ENCODE measurements at regions not wholly inside any gene's neighbourhood (a gene's known extent, or its start where the extent isn't known, plus 50 kb on each side); places are given as distances from the start of the nearest gene placed in this dataset.
A peak's percentile ranks its signal among the peaks of the same experiment; 100 is the strongest.

DNA sequence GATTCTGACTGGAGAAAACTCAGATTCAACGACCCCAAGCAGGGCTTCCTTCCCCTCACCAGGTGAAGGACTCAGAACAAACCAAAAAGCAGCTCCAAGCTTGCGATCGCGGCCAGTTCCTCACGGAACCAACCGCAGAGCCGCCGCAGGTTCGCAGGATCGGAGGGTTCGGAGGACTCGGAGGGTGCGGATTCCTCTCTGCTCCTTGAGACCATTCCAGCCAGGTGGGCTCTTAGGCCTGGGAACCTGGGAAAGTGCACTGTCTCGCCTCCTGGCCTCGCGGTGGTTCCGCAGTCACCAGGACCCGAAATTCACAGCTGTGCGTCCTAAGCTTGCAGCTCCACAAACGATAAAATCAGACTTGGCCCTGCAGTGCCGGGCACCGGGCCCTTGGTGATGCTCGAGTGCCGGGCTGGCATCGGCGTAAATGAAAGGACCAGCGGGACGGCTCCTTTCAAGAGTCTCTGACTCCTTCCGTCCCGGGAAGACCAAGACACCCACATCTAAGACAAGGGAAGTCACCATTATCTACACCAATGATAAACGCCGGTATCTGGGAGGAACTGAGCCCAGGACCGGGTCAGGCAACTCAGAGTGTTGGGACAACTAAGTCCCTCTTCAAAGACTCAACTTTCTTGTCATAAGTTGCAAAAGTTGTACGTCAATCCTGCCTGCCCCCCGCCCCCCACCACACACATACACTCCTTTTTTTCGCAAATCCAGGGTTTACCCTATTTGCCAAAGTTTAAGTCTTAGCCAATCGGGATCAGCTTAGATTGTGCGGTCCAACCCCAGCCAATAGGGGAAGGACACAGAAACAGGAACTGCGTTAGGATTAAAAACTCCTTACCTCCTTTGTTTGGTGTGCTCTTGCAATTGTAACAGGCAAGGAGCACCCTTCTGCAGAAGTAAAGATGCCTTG lies 69.8 kb upstream of the PRSS16 start:
- TF ChIP-seq RCOR1 (IDR thresholded peaks at IDR 0.05; ENCODE audit: insufficient replicate concordance, low read length) (no peak), RAD21 (IDR thresholded peaks at IDR 0.05; ENCODE audit: low read length) (peak; percentile 55), MXI1 (IDR thresholded peaks at IDR 0.05; ENCODE audit: borderline replicate concordance, low read depth, low read length) (no peak), NFE2L2 (IDR thresholded peaks at IDR 0.05; ENCODE audit: low read depth, low read length) (no peak), POLR2A (IDR thresholded peaks at IDR 0.05; ENCODE audit: low read depth, low read length) (peak; percentile 73; the same call in 1 of the 2 replicates)
- TF ChIP-seq, protein P1, sequence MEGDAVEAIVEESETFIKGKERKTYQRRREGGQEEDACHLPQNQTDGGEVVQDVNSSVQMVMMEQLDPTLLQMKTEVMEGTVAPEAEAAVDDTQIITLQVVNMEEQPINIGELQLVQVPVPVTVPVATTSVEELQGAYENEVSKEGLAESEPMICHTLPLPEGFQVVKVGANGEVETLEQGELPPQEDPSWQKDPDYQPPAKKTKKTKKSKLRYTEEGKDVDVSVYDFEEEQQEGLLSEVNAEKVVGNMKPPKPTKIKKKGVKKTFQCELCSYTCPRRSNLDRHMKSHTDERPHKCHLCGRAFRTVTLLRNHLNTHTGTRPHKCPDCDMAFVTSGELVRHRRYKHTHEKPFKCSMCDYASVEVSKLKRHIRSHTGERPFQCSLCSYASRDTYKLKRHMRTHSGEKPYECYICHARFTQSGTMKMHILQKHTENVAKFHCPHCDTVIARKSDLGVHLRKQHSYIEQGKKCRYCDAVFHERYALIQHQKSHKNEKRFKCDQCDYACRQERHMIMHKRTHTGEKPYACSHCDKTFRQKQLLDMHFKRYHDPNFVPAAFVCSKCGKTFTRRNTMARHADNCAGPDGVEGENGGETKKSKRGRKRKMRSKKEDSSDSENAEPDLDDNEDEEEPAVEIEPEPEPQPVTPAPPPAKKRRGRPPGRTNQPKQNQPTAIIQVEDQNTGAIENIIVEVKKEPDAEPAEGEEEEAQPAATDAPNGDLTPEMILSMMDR (conservative IDR thresholded peaks at IDR 0.05; ENCODE audit: low read depth, low read length) = peak; percentile 59

Data from IMR-90 (cell line).